GM18907 (cell line): ENCODE measurements at regions not wholly inside any gene's neighbourhood (a gene's known extent, or its start where the extent isn't known, plus 50 kb on each side); places are given as distances from the start of the nearest gene placed in this dataset.
"Not testable (repeated sequence)": the region's sequence is repeated elsewhere in the genome, so short reads cannot be mapped to it uniquely, and the experiment has no call there.

ENCODE experiments used
- ATAC-seq: cut with Tn5 transposase; IDR thresholded peaks from one replicate; pipeline ENCODE4 v1.9.1; 2021; ENCODE audit warnings: mild to moderate bottlenecking, moderate library complexity; ENCODE audit not compliant: unreplicated experiment

GRCh38 chr13:54572037-54572436 is 1543.4 kb downstream of the OLFM4 start:
- ATAC-seq: not testable (repeated sequence)

- ATAC-seq: no peak
Measured at GRCh38 chr13:54573186-54573585, 1544.6 kb downstream of the OLFM4 start.

- ATAC-seq: no peak
Measured at GRCh38 chr13:54574791-54575190, 1546.2 kb downstream of the OLFM4 start.

- ATAC-seq: no peak
Measured at GRCh38 chr13:54591540-54591939, 1562.9 kb downstream of the OLFM4 start.

GRCh38 chr13:54592201-54592600 is 1563.6 kb downstream of the OLFM4 start:
- ATAC-seq: no peak

GRCh38 chr13:54593504-54593903 is 1564.9 kb downstream of the OLFM4 start:
- no peak for ATAC-seq

- ATAC-seq: no peak
Measured at GRCh38 chr13:54597540-54598088, 1569.0 kb downstream of the OLFM4 start.

GRCh38 chr13:54599413-54599812 is 1570.8 kb downstream of the OLFM4 start:
- ATAC-seq: no peak

- ATAC-seq: no peak
Measured at GRCh38 chr13:54606944-54607343, 1578.3 kb downstream of the OLFM4 start.

- ATAC-seq: no peak
Measured at GRCh38 chr13:54607421-54607820, 1578.8 kb downstream of the OLFM4 start.

- ATAC-seq: no peak
Measured at GRCh38 chr13:54611390-54611789, 1582.8 kb downstream of the OLFM4 start.

- ATAC-seq: no peak
Measured at GRCh38 chr13:54614726-54615125, 1586.1 kb downstream of the OLFM4 start.

GRCh38 chr13:54626504-54626903 is 1597.9 kb downstream of the OLFM4 start:
- ATAC-seq: not testable (repeated sequence)

- ATAC-seq: no peak
Measured at GRCh38 chr13:54627646-54628372, 1599.2 kb downstream of the OLFM4 start.

GRCh38 chr13:54628383-54628782 is 1599.8 kb downstream of the OLFM4 start:
- no peak for ATAC-seq

- no peak for ATAC-seq
Measured at GRCh38 chr13:54633456-54633855, 1604.8 kb downstream of the OLFM4 start.

- ATAC-seq: no peak
Measured at GRCh38 chr13:54636231-54636630, 1607.6 kb downstream of the OLFM4 start.

- ATAC-seq: no peak
Measured at GRCh38 chr13:54637366-54637765, 1608.8 kb downstream of the OLFM4 start.

GRCh38 chr13:54640719-54641118 is 1612.1 kb downstream of the OLFM4 start:
- ATAC-seq: no peak

- ATAC-seq: no peak
Measured at GRCh38 chr13:54643863-54644262, 1615.2 kb downstream of the OLFM4 start.

- ATAC-seq: no peak
Measured at GRCh38 chr13:54647275-54647674, 1618.7 kb downstream of the OLFM4 start.

- ATAC-seq: no peak
Measured at GRCh38 chr13:54657588-54657987, 1629.0 kb downstream of the OLFM4 start.

GRCh38 chr13:54658771-54659170 is 1630.2 kb downstream of the OLFM4 start:
- no peak for ATAC-seq
